Upper lobe of right lung (tissue), 1 donor: ENCODE measurements at regions not wholly inside any gene's neighbourhood (a gene's known extent, or its start where the extent isn't known, plus 50 kb on each side); places are given as distances from the start of the nearest gene placed in this dataset.

Experiments used
- ATAC-seq: fragments of 200-7000 bp; cut with Tn5 transposase; one replicate; pipeline ENCODE4 v1.9.1; 2020; ENCODE audit warnings: mild to moderate bottlenecking, moderate library complexity
- DNase-seq: peaks from one replicate; pipeline ENCODE4 v3.0.0-alpha.2; 2020
- H3K27ac ChIP-seq: fragments of 200-600 bp; one replicate; pipeline ENCODE4 v1.8.0; 2022
- H3K27me3 ChIP-seq: fragments of 200-600 bp; one replicate; pipeline ENCODE4 v1.8.0; 2022; ENCODE audit warnings: mild to moderate bottlenecking
- H3K36me3 ChIP-seq: fragments of 200-600 bp; one replicate; pipeline ENCODE4 v1.8.0; 2022
- H3K4me1 ChIP-seq: fragments of 200-600 bp; one replicate; pipeline ENCODE4 v1.8.0; 2022
- H3K4me3 ChIP-seq: fragments of 200-600 bp; one replicate; pipeline ENCODE4 v1.8.0; 2022; ENCODE audit warnings: mild to moderate bottlenecking
- H3K9me3 ChIP-seq: fragments of 200-600 bp; one replicate; pipeline ENCODE4 v1.8.0; 2022
- CTCF ChIP-seq: fragments of 200-600 bp; IDR thresholded peaks from one replicate; pipeline ENCODE4 v1.8.0; 2022; ENCODE audit warnings: antibody characterized with exemption
- intact Hi-C: fragments of 100-400 bp; cut with DNase I; formaldehyde crosslinking; loops from one replicate; pipeline ENCODE4 v1.11.0; 2022
- donor health status: DM: no; HTN: yes; CAD: no; lungs with severe emphysema.

DNA sequence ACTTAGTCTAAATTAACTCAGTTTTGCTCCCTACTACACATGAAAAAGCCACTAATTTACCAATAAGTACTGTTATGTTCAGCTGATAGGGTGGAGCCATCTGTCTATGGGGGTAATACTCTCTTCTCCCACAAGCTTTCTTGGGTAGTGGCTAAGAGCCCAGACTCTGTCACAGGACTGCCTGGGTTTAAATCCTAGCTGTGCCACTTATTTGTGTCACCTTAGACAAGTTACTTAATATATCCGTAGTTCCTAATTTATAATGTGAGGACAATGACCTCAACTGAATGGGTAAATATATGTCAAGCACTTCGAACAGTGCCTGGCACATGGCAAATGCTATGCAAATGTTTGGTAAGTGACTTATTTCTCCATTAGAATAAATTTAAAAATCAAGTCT lies 185.6 kb downstream of the DACT1 start:
- no peak overlapping the region for H3K4me3 ChIP-seq
- ATAC-seq (no peak), DNase-seq (no peak)
- intact Hi-C loops: no loop called here
- no peak overlapping the region for H3K27ac ChIP-seq
- H3K27me3 ChIP-seq: no peaks in the 10 kb centered on the region
- no peak for TF ChIP-seq CTCF
- no peaks in the 10 kb centered on the region for H3K36me3 ChIP-seq
- H3K4me1 ChIP-seq: no peaks in the 10 kb centered on the region
- H3K9me3 ChIP-seq: no peaks in the 10 kb centered on the region

GRCh38 chr14:58824106-58824505 lies 186.3 kb downstream of the DACT1 start:
- ATAC-seq (no peak), DNase-seq (no peak)
- no peak for TF ChIP-seq CTCF
- H3K9me3 ChIP-seq: no peaks in the 10 kb centered on the region
- H3K27ac ChIP-seq: no peak overlapping the region
- H3K4me3 ChIP-seq: no peak overlapping the region
- no peaks in the 10 kb centered on the region for H3K4me1 ChIP-seq
- H3K36me3 ChIP-seq: no peaks in the 10 kb centered on the region
- intact Hi-C loops: no loop called here
- H3K27me3 ChIP-seq: no peaks in the 10 kb centered on the region

- no peaks in the 10 kb centered on the region for H3K36me3 ChIP-seq
- no peak overlapping the region for H3K27ac ChIP-seq
- H3K4me3 ChIP-seq: no peak overlapping the region
- peaks cover 4% of the 10 kb centered on the region for H3K4me1 ChIP-seq
- intact Hi-C loops: no loop called here
- TF ChIP-seq CTCF: no peak
- H3K9me3 ChIP-seq: no peaks in the 10 kb centered on the region
- DNase-seq (no peak), ATAC-seq (no peak)
- H3K27me3 ChIP-seq: no peaks in the 10 kb centered on the region
These were observed 187.0 kb downstream of the DACT1 start for GRCh38 chr14:58824796-58825195.

- TF ChIP-seq CTCF: no peak
- ATAC-seq: no peak
- H3K4me3 ChIP-seq: no peak overlapping the region
- DNase-seq: no peak
- H3K9me3 ChIP-seq: no peaks in the 10 kb centered on the region
- no peak overlapping the region for H3K27ac ChIP-seq
- intact Hi-C loops: no loop called here
- no peaks in the 10 kb centered on the region for H3K27me3 ChIP-seq
- no peaks in the 10 kb centered on the region for H3K36me3 ChIP-seq
- H3K4me1 ChIP-seq: peaks cover 6% of the 10 kb centered on the region
These were observed 187.8 kb downstream of the DACT1 start for GRCh38 chr14:58825606-58826005.

DNA sequence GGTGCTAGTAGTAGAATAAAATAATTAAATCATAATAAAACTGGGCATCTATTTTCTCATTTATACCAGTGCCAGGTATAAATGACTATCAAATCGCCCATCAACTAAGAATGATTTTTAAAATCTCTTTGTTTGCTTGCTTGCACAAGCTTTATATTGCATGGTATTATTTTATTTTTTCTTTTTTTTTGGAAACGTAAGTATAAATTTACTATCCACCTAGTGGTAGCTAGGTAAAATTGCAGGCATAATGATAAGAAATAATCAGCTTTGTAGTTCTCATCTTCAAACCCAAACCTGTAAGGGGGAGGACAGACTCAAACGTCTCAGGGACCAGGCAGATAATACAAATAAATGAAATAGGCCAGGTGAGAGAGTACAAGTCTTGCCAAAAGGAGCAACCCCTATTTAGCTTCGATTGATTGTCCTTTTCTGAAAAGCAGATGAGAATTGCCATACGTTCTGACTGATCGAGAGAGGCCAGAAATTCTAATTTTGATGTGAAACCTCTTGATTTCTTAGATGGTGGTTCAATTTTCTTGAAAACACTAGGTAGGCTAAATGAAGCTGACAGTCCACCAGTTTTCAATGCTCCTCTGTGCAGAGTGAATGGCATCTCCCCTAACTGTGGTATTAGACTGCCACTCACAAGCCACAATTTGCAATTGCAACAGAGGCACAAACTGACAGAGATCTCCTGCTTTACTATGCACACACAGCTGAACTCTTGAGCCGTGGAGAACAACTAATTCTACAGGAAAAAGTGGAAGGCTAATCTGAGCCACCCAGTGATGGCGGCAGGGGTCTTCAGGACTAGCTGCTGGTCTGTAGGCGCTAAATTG lies 189.3 kb downstream of the DACT1 start:
- intact Hi-C loops: no loop called here
- peak; percentile 31 for TF ChIP-seq CTCF
- no peaks in the 10 kb centered on the region for H3K9me3 ChIP-seq
- H3K4me3 ChIP-seq: no peak overlapping the region
- no peak for ATAC-seq
- peaks cover 6% of the 10 kb centered on the region for H3K4me1 ChIP-seq
- H3K27me3 ChIP-seq: no peaks in the 10 kb centered on the region
- no peak overlapping the region for H3K27ac ChIP-seq
- DNase-seq: no peak
- no peaks in the 10 kb centered on the region for H3K36me3 ChIP-seq
